ENCODE measurements at regions not wholly inside any gene's neighbourhood (a gene's known extent, or its start where the extent isn't known, plus 50 kb on each side); places are given as distances from the start of the nearest gene placed in this dataset.

DNA sequence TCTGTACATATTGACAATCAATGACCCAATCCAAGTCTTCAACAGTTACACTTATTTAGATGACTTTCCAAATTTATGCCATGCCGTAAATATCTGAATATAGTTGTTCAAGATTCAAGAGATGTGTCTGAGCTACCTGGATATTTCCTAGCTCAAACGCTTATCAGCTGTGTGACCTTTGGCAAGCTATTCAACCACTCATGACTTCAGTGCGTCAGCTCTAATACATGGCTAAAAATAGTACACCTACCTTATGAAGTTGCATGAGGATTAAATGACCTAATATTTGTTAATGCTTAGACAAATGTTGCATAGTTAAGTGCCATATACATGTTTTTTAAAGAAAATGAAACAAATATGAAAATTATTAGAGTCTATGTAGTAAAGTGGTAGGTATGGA lies 704.1 kb downstream of the OLFM4 start:
- no peak overlapping the region for H3K27ac ChIP-seq (ENCODE audit: low read depth, low read length)
- no peaks in the 10 kb centered on the region for H4K20me1 ChIP-seq (ENCODE audit: control insufficient read depth, insufficient read depth, low read depth, low read length)
- no peaks in the 10 kb centered on the region for H3K9me2 ChIP-seq (replicated peaks; ENCODE audit: control insufficient read depth, low read length)
- no peaks in the 10 kb centered on the region for H3F3A ChIP-seq (ENCODE audit: control insufficient read depth, insufficient read depth)
- H3K4me3 ChIP-seq (ENCODE audit: low read length), result no peak overlapping the region
- no peaks in the 10 kb centered on the region for H3K79me2 ChIP-seq (ENCODE audit: control insufficient read depth, low read length)
- TF ChIP-seq, protein P1, sequence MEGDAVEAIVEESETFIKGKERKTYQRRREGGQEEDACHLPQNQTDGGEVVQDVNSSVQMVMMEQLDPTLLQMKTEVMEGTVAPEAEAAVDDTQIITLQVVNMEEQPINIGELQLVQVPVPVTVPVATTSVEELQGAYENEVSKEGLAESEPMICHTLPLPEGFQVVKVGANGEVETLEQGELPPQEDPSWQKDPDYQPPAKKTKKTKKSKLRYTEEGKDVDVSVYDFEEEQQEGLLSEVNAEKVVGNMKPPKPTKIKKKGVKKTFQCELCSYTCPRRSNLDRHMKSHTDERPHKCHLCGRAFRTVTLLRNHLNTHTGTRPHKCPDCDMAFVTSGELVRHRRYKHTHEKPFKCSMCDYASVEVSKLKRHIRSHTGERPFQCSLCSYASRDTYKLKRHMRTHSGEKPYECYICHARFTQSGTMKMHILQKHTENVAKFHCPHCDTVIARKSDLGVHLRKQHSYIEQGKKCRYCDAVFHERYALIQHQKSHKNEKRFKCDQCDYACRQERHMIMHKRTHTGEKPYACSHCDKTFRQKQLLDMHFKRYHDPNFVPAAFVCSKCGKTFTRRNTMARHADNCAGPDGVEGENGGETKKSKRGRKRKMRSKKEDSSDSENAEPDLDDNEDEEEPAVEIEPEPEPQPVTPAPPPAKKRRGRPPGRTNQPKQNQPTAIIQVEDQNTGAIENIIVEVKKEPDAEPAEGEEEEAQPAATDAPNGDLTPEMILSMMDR (IDR thresholded peaks at IDR 0.05; ENCODE audit: low read depth, low read length, poor library complexity, severe bottlenecking), result no peak
- no peaks in the 10 kb centered on the region for H3K36me3 ChIP-seq (ENCODE audit: control insufficient read depth, low read length)
- H3K4me2 ChIP-seq (ENCODE audit: low read length), result no peak overlapping the region
- no peaks in the 10 kb centered on the region for H3K9me3 ChIP-seq (ENCODE audit: control insufficient read depth, insufficient read depth, low read length)
- no peaks in the 10 kb centered on the region for H3K27me3 ChIP-seq (ENCODE audit: control insufficient read depth, low read length)
- H3K4me1 ChIP-seq (ENCODE audit: control insufficient read depth, low read length), result no peaks in the 10 kb centered on the region

DNA sequence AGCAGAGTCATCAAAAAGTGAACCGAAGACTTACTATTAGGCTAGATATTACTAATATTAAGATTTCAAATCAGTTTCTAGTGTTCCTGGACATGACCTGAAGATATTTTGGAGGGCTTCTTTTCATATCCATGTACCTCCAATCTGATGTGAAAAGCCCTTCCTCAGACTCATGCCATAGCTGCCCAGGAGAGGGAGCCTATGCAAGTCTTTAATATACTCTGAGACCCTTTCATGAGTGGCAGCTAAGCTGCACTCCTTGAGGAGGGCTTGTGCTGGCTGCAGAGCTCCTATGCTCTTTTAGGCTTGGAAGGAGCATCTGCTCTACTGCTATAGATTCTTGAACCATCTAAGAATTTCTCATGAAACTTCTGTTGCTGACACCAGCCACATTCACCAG lies 715.3 kb downstream of the OLFM4 start:
- TF ChIP-seq, protein P1 (IDR thresholded peaks at IDR 0.05; ENCODE audit: low read depth, low read length, poor library complexity, severe bottlenecking), result no peak
- no peak for TF ChIP-seq EZH2phosphoT487 (IDR thresholded peaks at IDR 0.05; ENCODE audit: borderline replicate concordance, low read length)
- no peaks in the 10 kb centered on the region for H3K4me1 ChIP-seq (ENCODE audit: control insufficient read depth, low read length)
- H3K4me3 ChIP-seq (ENCODE audit: low read length), result no peak overlapping the region
- H3K79me2 ChIP-seq (ENCODE audit: control insufficient read depth, low read length), result no peaks in the 10 kb centered on the region
- H3K4me2 ChIP-seq (ENCODE audit: low read length), result no peak overlapping the region
- no peaks in the 10 kb centered on the region for H3K9me3 ChIP-seq (ENCODE audit: control insufficient read depth, insufficient read depth, low read length)
- H4K20me1 ChIP-seq (ENCODE audit: control insufficient read depth, insufficient read depth, low read depth, low read length), result no peaks in the 10 kb centered on the region
- no peaks in the 10 kb centered on the region for H3F3A ChIP-seq (ENCODE audit: control insufficient read depth, insufficient read depth)
- H3K27ac ChIP-seq (ENCODE audit: low read depth, low read length), result no peak overlapping the region
- no peaks in the 10 kb centered on the region for H3K36me3 ChIP-seq (ENCODE audit: control insufficient read depth, low read length)
- H3K9me2 ChIP-seq (replicated peaks; ENCODE audit: control insufficient read depth, low read length), result no peaks in the 10 kb centered on the region
- H3K27me3 ChIP-seq (ENCODE audit: control insufficient read depth, low read length), result no peaks in the 10 kb centered on the region

DNA sequence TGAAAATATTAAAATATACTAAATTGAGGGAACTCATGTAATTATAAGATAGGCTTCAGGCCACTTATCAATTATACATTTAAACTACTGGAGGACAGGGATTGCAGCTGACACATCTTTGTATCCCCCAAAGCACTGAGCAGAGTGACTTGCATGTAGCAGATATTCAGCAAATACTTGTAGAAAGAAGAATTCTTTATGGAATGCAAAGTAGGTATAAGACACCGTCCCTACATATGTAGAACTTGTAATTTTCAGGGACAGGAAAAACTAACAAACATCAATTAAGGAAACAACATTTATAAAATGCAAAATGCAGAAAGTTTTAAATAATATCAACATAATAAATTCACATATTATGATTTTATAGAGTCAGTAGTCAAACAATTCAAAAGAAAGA lies 719.2 kb downstream of the OLFM4 start:
- TF ChIP-seq, protein P1 (IDR thresholded peaks at IDR 0.05; ENCODE audit: low read depth, low read length, poor library complexity, severe bottlenecking), result no peak
- TF ChIP-seq EZH2phosphoT487 (IDR thresholded peaks at IDR 0.05; ENCODE audit: borderline replicate concordance, low read length), result no peak
- Histone ChIP-seq H3K4me1 (ENCODE audit: control insufficient read depth, low read length) (no peaks in the 10 kb centered on the region), H4K20me1 (ENCODE audit: control insufficient read depth, insufficient read depth, low read depth, low read length) (no peaks in the 10 kb centered on the region), H3K27ac (ENCODE audit: low read depth, low read length) (no peak overlapping the region), H3F3A (ENCODE audit: control insufficient read depth, insufficient read depth) (no peaks in the 10 kb centered on the region), H3K27me3 (ENCODE audit: control insufficient read depth, low read length) (no peaks in the 10 kb centered on the region), H3K4me3 (ENCODE audit: low read length) (no peak overlapping the region), H3K79me2 (ENCODE audit: control insufficient read depth, low read length) (no peaks in the 10 kb centered on the region), H3K9me3 (ENCODE audit: control insufficient read depth, insufficient read depth, low read length) (no peaks in the 10 kb centered on the region), H3K4me2 (ENCODE audit: low read length) (no peak overlapping the region), H3K36me3 (ENCODE audit: control insufficient read depth, low read length) (no peaks in the 10 kb centered on the region), H3K9me2 (replicated peaks; ENCODE audit: control insufficient read depth, low read length) (no peaks in the 10 kb centered on the region)

DNA sequence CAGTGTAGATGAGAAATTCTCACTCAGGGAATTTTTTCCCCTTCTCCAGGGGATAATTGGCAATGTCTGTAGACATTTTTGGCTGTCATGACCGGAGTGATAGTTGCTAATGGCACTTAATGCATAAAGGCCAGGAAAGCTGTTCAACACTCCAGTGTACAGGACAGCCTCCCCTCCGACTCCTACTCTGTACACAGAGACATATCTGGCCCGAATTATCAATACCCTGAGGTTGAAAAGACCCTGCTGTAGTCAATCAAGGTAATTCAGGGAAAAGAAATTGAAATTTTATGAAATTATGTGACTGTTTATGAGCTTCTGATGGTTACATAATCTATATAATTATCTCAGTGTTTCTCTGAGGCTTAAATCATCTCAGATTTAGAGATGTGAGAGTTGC lies 720.7 kb downstream of the OLFM4 start:
- no peaks in the 10 kb centered on the region for H3K27me3 ChIP-seq (ENCODE audit: control insufficient read depth, low read length)
- TF ChIP-seq EZH2phosphoT487 (IDR thresholded peaks at IDR 0.05; ENCODE audit: borderline replicate concordance, low read length), result no peak
- TF ChIP-seq, protein P1 (IDR thresholded peaks at IDR 0.05; ENCODE audit: low read depth, low read length, poor library complexity, severe bottlenecking), result no peak
- H3K27ac ChIP-seq (ENCODE audit: low read depth, low read length), result no peak overlapping the region
- H3K4me3 ChIP-seq (ENCODE audit: low read length), result no peak overlapping the region
- no peaks in the 10 kb centered on the region for H3K79me2 ChIP-seq (ENCODE audit: control insufficient read depth, low read length)
- H3K9me3 ChIP-seq (ENCODE audit: control insufficient read depth, insufficient read depth, low read length), result no peaks in the 10 kb centered on the region
- H3K36me3 ChIP-seq (ENCODE audit: control insufficient read depth, low read length), result no peaks in the 10 kb centered on the region
- no peaks in the 10 kb centered on the region for H3K9me2 ChIP-seq (replicated peaks; ENCODE audit: control insufficient read depth, low read length)
- no peaks in the 10 kb centered on the region for H3F3A ChIP-seq (ENCODE audit: control insufficient read depth, insufficient read depth)
- H4K20me1 ChIP-seq (ENCODE audit: control insufficient read depth, insufficient read depth, low read depth, low read length), result no peaks in the 10 kb centered on the region
- no peaks in the 10 kb centered on the region for H3K4me1 ChIP-seq (ENCODE audit: control insufficient read depth, low read length)
- H3K4me2 ChIP-seq (ENCODE audit: low read length), result no peak overlapping the region
